Ureter (tissue), 1 donor: ENCODE measurements at regions not wholly inside any gene's neighbourhood (a gene's known extent, or its start where the extent isn't known, plus 50 kb on each side); places are given as distances from the start of the nearest gene placed in this dataset.
"Not testable (repeated sequence)": the region's sequence is repeated elsewhere in the genome, so short reads cannot be mapped to it uniquely, and the experiment has no call there.

ENCODE experiments used
- DNase-seq: peaks from one replicate; pipeline ENCODE4 v3.0.0-alpha.2; 2020; ENCODE audit warnings: low spot score
- donor health status: DM: yes; HTN: yes; CAD: no.

DNA sequence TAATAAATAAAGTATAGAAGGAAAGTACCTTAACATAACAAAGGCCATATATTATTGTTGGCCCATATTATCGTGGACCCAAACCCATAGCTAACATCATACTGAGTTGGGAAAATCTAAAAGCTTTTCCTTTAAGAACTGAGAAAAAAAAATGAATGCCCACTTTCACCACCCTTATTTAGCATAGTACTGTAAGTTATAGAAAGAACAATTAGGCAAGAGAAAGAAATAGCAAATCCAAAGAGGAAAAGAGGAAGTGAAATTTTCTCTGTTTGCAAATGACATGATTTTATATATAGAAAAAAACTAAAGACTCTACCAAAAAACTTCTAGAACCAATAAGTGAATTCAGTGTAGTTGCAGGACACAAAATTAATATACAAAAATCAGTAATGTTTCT lies 1854.6 kb downstream of the PCDH7 start:
- no peak for DNase-seq

DNA sequence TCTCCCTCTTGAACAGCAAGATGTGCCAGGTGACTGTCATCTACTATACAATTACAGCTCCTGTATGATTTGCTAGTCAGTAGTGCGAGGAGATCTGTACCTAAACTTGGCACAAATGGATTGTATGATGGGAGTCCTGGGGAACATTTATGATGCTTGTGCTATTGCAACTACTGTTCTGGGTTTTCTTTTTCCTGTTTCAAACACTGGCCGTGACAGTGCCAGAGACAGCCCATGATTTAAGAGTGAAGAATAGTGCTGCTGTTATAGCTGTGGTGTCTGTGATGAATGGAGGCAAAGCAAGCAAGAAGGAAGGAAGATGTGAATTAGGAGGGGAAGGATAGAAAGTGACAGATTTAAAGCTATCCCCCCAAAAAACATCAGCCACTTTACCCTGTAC lies 1868.9 kb downstream of the PCDH7 start:
- no peak for DNase-seq

- no peak for DNase-seq
These were observed 1869.7 kb downstream of the PCDH7 start for GRCh38 chr4:32589853-32590252.

- DNase-seq, result no peak
These were observed 1877.2 kb downstream of the PCDH7 start for GRCh38 chr4:32597354-32597753.

GRCh38 chr4:32601848-32602247 lies 1881.7 kb downstream of the PCDH7 start:
- DNase-seq, result no peak

GRCh38 chr4:32607978-32608377 lies 1887.8 kb downstream of the PCDH7 start:
- no peak for DNase-seq

DNA sequence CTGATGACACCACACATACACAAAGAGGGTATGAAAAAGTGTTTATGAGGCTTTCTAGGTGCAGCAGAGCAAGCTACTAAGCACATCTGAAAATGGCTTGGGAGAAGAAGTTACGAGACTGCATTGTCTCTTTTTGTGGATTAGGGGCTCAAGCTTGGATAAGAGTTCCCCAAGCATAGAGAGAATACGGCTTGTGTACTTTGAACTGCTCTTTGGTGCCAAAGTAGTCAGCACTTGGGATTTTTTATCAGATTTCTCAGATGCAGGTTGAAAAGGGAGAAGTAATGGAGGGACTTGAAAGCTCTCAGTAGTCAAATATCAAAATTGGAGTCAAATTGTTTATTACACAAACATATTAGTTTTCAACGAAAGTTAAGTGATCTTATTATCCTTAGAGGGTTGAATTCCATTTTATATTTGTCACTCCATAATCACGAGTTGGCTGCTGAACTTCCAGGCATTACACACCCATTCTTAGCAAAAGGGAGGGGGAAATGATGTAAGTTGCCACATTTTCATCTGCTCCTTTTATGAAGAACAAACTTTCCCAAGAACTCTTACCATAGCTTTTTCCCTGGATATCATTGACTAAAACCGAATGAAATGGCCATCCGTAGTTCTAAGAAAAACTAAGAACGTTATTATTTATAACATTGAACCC lies 1904.9 kb downstream of the PCDH7 start:
- DNase-seq, result no peak

GRCh38 chr4:32625687-32626337 lies 1905.6 kb downstream of the PCDH7 start:
- no peak for DNase-seq

DNA sequence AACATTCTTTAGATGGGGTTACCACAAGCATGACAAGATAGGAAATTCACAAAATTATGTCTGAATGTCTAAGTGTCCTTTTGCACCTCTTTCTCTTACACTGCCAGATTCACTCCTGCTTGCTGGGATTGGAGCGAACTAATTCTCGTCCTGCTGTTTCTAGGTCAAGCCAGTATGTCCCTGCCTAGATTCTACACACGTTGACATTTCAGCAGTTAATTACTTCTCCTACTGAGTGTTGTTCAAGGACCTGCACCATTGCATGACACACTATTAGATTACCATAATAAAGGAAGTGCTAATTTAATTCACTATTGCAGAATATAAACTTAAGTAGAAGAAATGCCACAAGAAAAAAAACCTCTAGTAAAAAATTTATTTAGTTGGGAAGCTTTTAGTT lies 1911.7 kb downstream of the PCDH7 start:
- no peak for DNase-seq

DNA sequence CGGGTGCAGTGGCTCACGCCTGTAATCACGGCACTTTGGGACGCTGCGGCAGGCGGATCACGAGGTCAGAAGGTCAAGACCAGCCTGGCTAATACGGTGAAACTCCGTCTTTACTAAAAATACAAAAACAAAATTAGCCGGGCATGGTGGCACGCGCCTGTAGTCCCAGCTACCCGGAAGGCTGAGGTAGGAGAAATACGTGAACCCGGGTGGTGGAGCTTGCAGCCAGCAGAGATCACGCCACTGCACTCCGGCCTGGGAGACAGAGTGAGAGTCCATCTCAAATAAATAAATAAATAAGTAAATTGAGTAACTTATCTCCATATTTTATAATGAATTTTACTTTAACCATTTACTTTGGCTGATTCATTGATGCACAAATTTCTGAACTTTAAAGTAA lies 1913.3 kb downstream of the PCDH7 start:
- no peak for DNase-seq

DNA sequence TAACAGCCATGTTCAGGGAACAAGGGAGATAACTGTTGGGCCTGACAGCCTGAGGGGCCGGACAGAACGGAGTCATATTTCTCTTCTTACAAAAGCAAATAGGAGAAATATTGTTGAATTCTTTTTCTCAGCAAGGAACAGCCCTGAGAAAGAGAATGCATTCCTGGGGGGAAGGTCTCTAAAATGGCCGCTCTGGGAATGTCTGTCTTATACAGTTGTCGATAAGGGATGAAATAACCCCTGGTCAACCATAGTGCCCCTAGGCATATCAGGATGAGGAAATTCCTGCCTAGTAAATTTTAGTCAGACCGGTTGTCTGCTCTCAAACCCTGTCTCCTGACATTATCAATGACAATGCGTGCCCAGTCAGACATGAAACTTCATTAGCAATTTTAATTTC lies 1925.5 kb downstream of the PCDH7 start:
- DNase-seq, result no peak

DNA sequence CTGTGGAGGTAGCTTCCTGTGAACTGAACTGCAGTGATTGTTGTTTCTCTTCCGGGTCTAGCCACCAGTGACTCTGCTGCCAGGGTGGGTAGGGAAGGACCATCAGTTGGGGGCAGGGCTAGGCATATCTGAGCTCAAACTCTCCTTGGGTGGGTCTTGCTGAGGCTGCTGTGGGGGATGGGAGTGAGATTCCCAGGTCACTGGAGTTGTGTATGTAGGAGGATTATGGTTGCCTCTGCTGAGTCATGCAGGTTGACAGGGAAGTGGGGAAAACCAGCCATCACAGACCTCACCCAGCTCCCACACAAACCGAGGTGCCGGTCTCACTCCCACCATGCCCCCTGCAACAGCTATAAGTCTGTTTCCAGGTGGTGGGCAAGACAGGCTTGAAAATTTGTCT lies 1937.8 kb downstream of the PCDH7 start:
- no peak for DNase-seq

DNA sequence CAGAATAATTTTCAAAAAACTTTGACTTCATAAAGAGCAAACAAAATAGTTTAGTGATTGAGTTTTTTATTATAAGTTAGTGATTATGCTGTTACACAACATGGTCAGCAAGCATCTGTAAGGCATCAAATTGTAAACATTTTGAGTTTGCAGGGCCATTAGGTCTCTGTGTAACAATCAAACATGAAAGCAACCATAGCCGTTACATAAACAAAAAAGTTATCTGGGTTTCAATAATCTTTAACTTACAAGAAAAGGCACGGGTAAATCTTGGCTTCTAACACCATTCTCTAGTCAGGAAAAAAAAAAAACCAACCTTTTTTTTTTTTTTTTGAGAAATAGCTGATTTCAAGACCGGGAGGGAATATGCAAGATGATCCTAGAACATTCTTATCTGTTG lies 1941.1 kb downstream of the PCDH7 start:
- no peak for DNase-seq

- no peak for DNase-seq
These were observed 1942.6 kb downstream of the PCDH7 start for GRCh38 chr4:32662803-32663202.

GRCh38 chr4:32672359-32672758 lies 1952.2 kb downstream of the PCDH7 start:
- no peak for DNase-seq

DNA sequence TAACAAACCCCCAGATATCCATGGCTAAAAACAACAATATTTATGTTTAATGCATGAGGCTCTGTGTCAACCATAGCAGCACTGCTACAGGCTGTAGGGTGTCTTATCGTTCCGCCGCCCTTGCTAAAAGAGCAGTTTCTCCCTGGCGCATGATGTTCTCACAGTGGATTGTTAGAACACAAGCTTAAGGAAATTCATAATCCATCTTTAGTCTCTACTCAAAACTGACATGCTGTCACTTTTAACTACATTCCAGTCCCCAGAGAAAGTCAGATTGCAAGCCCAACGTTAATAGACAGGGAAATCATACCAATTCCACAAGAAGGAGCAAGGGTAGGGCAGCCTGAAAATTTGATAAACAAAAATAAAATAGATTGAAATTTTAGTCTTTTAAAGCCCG lies 1960.8 kb downstream of the PCDH7 start:
- DNase-seq, result no peak

DNA sequence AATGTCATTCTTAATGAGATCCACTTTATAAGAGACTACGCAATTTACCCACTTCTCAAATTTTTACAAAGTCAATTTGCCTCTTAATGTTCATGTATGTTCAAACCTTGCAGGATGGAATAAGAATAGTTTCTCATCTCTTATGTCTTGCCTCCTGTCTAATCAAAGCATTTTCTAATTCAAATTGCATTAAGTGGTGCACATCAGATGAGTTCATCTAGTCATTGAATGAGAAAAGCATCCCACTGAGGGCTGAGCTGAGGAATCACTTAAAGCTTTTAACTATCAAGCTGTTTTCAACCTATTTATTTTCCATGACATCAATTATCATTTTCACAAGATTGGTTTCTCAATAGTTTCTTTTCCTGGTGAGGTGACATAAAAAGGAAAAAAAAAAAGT lies 1964.0 kb downstream of the PCDH7 start:
- DNase-seq, result no peak

DNA sequence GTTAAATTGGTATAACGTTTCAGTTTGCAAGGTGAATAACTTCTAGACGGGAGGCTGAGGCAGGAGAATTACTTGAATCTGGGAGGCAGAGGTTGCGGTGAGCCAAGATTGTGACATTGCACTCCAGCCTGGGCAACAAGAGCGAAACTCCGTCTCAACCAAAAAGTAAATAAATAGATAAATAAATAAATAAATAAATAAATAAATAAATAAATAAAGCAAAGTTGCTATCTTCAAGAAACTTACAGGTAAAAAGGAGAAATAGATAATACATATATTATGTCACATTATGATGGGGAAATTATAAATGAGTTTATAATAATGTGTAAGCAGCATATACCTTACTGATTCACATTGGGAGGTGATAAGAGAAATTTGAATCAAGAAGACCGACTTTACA lies 1966.0 kb downstream of the PCDH7 start:
- no peak for DNase-seq

DNA sequence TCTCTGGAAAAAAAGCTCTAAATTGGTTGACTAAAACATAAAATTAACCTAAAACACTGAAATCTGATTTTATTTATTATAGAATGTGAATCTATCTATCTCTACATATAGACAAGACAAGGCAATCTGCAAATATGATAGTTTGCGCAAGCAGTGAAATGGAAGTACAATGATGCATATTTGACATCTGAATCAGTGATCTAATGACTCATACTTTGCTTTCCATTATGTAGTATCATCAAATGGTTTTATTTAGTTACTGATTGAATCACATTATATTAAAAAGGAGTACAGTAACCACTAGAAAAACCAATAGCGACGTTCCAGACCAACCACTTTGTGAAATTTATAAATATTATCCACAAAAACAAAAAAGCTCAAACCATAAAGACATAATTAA lies 1969.3 kb downstream of the PCDH7 start:
- DNase-seq, result no peak

- no peak for DNase-seq
These were observed 1977.2 kb downstream of the PCDH7 start for GRCh38 chr4:32697281-32697814.

DNA sequence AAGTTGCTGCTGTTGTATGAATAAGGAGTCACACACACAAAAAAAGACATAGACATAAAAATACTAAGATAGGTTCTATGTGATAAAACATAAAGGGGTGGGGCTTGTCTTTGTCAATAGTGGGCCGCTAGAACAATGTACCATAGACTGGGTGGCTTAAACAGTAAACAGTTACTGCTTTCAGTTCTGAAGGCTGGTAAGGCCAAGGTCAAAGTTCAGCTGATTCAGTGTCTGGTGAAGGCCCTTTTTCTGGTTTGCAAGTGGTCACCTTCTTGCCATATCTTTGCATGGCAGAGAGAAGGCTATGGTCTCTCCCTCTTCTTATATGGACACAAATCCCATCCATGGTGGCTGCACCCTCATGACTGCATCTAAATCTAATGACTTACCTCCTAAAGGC lies 1980.7 kb downstream of the PCDH7 start:
- DNase-seq, result no peak

- no peak for DNase-seq
These were observed 1986.7 kb downstream of the PCDH7 start for GRCh38 chr4:32706893-32707292.

- DNase-seq, result not testable (repeated sequence)
These were observed 1996.0 kb downstream of the PCDH7 start for GRCh38 chr4:32716090-32716620.
